HG03139 (cell line): ENCODE measurements at regions not wholly inside any gene's neighbourhood (a gene's known extent, or its start where the extent isn't known, plus 50 kb on each side); places are given as distances from the start of the nearest gene placed in this dataset.

Source experiments
- ATAC-seq: cut with Tn5 transposase; IDR thresholded peaks from one replicate; pipeline ENCODE4 v1.9.1; 2021; ENCODE audit not compliant: unreplicated experiment

DNA sequence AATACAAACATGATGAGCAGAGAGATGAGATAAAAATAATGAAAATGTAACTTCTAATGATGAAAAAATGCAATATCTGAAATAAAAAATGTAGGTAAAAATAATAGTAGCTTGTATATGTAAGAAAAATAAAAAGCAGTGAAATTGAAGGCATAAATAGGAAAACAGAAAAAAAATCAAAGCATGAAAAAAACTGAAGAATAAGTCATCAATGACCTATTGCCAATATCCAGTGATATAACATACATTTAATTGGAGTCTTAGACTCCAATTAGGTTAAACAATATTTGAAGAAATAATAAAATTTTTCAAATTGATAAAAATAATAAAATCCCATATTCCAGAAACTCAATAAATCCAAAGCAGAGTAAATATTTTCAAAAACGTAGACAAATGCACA lies 114.0 kb upstream of the HDGFL1 start:
- no peak for ATAC-seq

DNA sequence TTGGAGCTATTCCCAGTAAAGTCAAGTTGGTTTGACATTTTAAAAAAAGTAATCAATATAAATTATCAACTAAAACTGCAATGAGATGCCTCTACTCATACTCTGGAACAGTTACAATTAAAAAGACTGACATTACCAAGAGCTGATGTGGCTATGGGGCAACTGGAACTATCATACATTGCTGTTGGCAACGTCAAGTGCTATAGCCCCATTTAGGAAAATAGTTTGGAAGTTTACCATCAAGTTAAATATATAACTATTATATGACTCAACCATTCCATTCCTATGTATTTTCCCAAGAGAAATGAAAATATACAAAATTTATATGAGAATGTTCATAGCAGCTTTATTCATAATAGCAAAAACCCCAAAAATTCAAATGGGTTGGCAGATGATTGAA lies 111.4 kb upstream of the HDGFL1 start:
- no peak for ATAC-seq

DNA sequence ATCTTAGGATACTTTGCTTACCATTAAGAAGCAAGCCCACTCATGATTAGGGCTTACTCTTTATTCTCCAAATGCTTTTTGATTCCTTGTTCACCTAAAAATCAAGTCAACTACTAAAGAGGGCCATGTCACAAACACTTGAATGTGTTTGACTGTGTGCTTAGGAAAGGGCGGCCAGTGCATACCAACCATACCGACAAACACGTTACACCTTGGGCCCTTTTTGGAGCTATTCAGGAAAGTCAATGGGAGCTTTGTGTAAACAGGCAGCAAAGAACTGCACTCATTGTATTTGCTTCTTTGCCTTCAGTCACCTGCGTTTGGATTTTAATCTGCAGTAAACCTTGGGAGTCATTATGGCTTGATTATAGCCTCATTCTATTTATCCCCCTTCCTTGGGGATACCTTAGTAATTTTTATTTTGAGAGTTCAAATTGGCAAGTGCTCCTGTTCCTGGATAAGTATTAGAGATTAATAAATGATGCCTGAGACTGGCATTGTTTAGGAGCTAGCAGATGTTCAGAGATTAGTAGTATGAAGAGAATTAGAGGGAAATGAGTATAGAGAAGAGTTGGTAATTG lies 102.6 kb upstream of the HDGFL1 start:
- no peak for ATAC-seq

DNA sequence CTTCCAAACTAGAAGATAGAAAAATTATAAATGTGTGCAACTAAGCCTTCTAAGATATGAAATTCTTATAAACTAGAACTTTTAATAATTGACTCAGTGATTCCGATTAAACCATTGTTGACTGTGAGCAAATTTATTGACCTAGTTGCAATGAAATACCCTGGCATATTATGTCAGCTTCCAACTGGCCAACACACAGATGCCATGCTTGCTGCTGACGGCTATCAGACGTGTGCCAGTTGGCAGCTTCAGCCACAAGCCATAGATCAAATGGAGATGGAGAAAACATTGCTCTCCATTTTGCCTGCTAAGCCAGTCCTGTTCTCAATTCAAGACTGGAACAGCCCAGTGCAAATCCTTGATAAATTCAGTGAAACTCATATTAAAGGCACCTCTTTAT lies 101.7 kb upstream of the HDGFL1 start:
- no peak for ATAC-seq

DNA sequence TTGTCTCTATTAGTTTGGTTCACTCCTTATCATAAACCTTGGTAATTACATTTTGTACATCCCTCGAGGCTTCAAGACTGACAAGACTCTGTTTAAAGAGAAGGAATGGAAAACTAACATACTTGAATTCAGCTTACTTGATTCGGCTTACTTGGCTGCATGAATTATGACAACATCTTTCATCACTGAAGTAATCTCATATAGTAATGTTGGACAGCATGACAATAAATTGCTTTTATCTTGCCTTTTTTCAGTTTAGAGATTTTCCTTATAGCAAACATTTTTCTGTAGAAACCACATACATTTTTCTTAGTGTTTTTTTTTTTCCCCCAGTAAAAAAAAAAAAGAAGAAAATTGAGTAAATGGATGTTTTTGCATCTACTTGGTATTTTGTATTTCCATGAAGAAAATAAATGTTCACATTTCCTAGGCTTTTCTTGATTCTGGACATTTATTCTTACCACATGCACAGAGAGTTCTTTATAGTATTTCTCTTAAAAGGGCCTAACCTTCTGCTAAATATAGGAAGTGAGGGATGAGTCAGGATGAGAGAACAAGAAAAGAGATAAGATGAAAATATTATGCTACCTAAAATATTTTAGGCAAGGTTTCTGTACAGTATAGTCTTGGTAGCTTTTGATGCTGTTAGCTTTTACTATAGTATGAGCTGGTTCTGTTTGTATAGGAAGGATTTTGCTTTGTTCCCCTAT lies 101.0 kb upstream of the HDGFL1 start:
- ATAC-seq = no peak

DNA sequence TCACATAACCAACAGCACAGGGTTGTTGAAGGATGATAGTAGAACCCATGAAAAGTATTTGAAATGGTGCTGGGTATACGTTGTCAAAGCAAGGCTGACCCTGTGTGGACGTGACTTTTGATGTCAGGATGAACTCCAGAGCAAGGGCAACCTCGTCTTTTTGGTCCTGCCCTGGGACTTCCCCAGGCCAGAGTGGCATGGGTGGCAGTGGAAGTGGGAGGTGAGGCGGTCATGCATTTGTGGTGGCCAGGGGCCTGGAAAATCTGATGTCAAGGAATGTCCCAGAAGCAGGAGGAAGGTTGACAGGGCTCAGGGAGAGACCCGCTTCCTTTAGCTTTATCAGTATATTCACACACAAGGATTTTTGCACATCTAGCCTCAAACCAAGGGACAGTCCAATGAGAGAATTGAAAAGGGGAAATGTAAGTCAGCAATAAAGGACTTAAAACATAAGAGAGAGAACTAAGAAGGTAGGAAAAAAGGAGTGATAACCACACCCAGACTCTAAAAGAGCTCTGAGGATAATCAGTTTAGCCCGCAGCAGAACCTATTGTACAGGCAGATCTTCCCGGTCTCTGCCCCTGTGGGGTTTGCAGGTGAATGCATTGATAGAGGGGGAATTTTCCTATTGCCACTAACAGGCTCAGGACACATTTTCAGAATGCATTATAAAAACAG lies 98.8 kb upstream of the HDGFL1 start:
- no peak for ATAC-seq

DNA sequence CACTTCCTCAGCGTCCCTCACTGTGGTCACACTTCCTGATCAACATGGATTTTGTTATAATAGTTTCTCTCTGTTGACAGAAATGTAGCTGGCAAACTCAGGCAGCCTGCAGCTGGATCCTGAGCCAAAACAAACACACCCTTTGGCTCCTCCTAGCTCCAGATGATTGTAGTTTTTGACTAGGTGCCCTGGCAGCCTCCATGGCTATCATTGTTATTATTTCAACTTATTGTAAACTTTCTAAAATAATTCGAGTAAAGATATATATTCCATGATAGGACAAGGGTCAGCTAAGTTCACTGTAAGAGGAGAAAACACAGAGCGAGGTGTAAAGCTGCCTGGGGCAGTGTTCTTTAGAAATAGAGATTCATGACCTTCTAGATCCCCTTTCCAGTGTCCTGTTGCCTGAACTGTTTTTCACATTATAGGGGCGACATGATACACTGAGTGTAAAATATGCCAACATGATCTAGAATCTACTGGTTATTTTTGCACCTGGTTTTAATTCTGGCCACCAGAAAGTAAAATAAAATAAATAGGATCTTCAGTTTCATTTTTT lies 98.2 kb upstream of the HDGFL1 start:
- no peak for ATAC-seq

DNA sequence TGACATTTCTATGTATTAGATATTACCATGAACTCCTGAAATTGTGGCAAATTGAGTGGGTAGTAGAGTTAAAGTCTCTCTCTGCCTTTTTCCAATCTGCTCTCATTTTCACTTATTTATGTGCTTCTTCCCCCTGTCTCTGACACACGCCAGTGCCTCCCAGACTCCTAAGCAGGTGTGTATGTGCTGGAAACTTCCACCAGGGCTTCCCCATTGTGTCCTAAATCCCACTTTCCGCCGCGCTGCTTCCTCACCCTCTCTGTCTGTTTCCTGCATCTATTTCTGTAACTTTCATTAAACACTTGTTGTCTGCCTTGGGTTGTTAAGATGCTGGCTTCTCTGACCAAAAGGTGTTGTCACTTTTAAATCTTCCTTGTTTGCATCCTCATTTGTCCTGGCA lies 97.6 kb upstream of the HDGFL1 start:
- ATAC-seq = no peak

DNA sequence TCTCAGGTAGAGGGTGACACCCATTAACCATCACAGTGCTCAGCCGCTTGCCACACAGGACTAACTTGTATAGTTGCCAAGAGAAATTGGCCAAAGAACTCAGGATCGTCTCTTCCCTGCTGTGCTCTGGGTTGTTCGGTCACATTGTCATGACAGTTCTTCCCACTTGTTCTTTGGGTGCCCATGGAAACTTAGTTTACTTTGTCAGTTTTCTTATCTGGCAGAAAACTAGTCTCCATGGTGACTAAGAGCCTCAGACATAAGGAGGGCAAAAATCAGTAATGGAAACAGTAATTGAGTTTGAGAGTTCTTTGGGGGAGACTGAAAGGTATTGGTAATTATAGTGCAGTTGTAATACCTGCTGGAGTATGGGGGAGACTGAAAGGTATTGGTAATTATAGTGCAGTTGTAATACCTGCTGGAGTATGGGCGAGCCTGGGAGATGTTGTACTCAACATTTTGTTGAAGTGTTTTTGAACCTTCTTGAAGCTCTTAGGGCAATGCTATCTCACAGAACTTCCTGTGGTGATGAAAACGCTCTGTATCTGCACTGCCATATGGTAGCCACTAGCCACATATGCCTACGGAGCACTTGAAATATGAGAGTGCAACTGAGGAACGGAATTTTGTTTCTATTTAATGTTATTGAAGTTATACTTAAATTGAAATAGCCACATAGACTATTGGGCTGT lies 95.2 kb upstream of the HDGFL1 start:
- no peak for ATAC-seq

DNA sequence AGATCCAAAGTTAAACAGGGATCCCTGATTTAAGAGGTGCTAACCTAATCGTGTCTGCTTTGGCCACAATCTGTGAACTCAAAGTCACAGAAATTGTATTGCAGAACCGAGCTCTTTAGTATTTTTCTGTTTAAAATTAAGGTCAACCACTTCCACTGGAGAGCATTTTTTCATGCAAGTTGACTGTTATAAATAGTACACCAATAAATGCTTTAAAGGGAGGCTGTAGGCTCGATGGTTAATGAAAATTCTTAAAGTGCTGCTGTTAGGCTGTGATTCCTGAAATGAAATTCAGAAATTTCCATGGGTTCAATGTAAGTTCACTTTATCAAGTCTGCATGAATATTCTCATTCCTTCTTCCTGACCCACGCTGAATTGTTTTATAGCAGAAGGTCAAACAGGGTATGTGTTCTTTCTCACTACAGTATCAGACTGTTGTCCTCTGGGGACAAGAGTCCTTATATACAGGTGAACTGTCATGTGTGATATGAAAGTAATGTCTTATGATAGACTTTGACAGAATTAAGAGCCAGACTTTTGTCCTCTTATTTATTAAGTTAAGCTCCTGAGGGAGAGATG lies 92.5 kb upstream of the HDGFL1 start:
- ATAC-seq = no peak

DNA sequence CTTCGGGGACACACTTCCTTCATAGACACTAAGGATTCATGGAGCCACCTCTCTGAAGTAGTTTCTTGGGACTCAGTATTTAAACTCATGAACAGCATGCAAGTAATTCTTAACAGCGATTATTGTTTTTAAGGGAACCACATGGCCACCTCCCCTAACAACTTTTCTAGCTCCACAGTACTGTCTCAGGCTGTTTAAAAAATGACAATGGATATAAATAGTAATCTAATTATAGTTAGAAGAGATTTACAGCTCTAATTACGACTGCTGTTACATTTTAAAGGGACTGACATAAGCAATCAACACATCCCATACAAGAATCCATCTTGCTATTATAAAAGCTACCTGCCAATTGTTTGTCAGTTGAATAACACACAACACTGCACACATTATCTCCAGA lies 72.1 kb upstream of the HDGFL1 start:
- ATAC-seq = no peak

DNA sequence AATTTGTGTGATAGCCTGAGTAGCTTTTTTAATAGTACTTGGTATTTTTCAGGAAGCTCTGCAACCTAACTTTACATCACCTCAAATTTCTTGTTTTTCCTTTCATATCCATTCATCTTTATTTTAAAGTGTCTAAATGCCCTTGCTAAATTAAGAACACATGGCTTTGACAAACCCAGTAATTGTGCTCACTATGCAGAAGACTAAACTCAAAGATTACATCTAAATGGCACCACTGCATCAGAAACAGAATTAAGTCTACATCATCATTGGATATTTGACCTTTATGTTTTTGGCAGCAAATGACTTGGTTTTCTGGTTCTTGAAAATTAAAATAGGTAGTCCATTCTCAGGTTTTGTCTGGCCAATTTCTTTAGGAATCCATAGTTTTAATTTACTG lies 69.6 kb upstream of the HDGFL1 start:
- no peak for ATAC-seq

DNA sequence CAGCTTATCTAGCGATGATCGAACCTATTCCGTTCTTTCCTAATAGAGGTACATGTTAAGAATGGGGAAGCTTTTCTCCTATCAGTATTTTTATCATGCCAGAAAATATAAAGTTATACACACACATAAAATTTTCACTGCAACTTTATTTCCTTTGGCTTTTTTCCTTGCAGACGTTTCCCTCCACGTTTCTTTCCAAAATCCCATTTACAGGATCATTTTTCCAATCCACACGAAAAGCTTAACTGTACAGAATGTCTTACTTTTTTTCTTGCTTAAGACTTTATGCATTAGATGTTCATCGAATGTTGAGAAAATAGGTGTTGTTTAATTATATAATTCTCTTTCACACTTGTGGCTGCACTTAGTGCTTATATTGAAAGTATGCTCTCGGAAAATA lies 62.9 kb upstream of the HDGFL1 start:
- no peak for ATAC-seq

DNA sequence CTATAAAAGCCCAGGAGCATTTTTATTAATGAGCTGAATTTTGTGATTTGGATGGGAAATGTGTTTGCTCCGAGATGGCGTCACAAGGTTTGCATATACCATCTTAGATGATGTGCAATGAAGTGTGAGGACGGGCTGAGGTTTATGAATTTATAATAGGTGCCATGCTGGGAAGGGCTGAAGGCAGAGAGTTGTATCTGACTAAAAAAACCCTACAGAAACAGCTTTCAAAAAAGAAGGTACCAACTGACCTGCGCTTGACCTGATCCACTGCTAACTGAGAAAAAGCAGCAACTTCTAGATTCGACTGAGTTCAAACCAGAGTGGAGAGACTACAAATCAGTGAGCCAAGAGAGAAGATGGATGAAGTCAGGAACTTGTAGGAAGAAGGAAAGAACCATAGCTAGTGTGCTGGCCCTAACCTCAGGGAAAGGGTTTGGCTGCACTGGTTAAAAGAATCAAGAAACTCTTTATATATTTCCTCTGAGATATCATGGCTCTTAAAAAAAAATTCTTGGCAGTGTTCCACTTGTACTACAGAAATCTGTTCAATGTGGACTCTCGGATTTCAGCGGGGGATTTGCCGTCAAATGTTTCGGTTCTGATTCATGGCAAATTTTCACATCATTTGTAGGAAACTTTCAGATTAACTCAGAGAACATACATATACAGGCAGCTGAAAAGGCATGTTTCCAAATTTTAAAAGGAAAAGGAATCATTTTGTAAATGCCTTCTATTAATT lies 56.5 kb upstream of the HDGFL1 start:
- no peak for ATAC-seq

DNA sequence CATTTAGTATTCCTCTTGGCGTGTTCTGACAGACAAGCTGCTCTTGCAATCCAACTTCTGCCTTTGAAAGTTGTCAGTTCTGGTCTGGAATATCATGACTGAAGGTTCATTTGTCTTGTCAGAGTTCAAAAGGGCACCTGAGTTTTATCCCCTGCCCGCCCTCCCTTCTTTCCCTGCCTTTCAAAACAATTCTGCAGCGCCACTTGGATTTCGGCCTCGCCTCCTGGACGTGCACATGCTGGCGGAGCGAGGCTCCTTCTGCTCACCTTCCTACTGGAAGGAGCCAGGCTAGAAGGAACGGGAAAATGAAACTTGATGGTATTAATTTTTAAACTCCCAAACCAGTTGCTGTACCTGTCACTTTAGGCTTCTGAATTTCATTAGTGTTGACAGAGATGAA lies 55.7 kb upstream of the HDGFL1 start:
- no peak for ATAC-seq

DNA sequence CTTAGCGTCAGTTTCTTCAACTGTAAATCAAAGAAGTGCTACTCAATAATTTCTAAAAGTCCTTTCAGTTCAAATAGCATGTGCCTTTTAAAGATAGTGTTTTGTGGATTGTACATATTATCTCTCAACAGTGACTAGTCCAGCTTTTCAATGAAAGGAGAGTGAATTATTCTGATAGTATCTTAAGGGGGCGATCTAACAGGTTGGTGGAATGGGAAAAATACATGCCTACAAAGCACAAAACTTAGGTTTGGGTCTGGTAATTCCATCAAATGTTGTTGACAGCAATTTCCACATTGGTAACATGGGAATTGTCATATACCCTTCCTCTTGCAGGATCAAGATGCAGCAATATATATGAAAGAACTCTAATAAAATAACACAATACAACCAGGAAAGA lies 50.1 kb upstream of the HDGFL1 start:
- ATAC-seq = no peak
